ENCODE measurements at regions not wholly inside any gene's neighbourhood (a gene's known extent, or its start where the extent isn't known, plus 50 kb on each side); places are given as distances from the start of the nearest gene placed in this dataset.

DNA sequence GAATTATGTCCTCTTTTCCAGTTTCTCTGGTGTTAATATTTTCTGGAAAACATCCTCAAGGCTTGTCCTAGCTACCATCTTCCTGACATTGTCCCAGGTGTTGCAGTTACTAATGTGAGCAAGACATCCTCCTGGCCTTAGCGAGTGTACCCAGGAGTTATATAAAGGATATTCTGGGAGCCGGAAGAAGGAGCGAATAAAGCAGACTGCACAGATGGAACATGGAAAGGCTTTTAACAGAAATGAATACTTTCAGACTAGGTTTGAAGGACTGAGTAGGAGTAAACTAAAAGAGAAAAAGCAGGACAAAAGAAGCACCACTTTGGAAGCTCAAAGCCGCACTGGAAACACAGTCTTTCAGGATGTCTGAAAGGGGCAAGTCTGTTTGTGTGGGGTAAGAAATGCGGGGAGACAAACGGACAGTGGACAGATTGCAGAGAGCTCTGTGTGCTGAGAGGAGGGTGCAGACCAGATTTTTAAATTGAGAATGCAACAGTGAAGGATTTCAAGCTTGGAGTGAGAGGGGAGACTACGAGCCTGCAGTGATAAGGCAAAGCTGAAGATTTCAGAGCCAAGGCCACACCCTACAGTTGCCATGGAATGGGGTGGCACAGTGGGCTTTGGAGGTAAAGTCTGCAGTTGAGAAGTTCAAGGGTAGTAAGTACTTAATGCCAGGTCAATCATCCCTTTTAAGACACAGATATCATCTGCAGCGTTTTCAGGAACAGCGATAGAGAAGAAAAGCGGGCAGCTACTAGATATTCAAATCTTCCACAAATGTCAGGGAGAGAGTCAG is 94.1 kb upstream of the TAF11L2 start:
- Mint-ChIP-seq H3K27ac (no peak overlapping the region), H3K36me3 (ENCODE audit: low read depth) (no peaks in the 10 kb centered on the region), H3K4me3 (no peak overlapping the region), H3K4me1 (ENCODE audit: low read depth) (no peaks in the 10 kb centered on the region), H3K27me3 (no peaks in the 10 kb centered on the region), H3K9me3 (no peaks in the 10 kb centered on the region)
- TF ChIP-seq, protein P1, sequence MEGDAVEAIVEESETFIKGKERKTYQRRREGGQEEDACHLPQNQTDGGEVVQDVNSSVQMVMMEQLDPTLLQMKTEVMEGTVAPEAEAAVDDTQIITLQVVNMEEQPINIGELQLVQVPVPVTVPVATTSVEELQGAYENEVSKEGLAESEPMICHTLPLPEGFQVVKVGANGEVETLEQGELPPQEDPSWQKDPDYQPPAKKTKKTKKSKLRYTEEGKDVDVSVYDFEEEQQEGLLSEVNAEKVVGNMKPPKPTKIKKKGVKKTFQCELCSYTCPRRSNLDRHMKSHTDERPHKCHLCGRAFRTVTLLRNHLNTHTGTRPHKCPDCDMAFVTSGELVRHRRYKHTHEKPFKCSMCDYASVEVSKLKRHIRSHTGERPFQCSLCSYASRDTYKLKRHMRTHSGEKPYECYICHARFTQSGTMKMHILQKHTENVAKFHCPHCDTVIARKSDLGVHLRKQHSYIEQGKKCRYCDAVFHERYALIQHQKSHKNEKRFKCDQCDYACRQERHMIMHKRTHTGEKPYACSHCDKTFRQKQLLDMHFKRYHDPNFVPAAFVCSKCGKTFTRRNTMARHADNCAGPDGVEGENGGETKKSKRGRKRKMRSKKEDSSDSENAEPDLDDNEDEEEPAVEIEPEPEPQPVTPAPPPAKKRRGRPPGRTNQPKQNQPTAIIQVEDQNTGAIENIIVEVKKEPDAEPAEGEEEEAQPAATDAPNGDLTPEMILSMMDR (IDR thresholded peaks at IDR 0.05): no peak
- ChIA-PET CTCF (no interaction called here), POLR2A (no interaction called here)
- ATAC-seq: no peak
- intact Hi-C loops (cut with micrococcal nuclease): no loop called here
- no peak for DNase-seq

DNA sequence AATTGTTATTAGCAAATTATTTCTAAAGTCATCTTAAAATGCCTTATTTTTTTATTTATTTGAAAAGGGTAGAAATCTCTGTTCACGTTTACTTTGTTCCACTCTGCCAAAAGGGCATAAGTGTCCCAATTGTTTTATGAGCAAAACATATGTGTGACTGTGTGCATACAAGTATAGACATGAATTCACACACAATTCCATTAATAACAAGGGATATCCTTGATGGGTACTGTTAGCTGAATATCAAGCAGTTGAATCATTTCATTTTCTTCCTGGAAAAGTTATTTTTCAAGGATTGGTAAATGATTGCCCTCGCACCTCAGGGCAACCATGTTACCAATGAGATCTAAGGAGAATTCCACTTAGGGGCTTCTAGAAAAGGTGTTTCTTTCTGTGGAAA is 92.1 kb upstream of the TAF11L2 start:
- intact Hi-C loops (cut with micrococcal nuclease): no loop called here
- Mint-ChIP-seq H3K4me1 (ENCODE audit: low read depth) (no peaks in the 10 kb centered on the region), H3K27me3 (no peaks in the 10 kb centered on the region), H3K4me3 (no peak overlapping the region), H3K36me3 (ENCODE audit: low read depth) (no peaks in the 10 kb centered on the region), H3K9me3 (no peaks in the 10 kb centered on the region), H3K27ac (no peak overlapping the region)
- CTCF ChIA-PET: no interaction called here
- POLR2A ChIA-PET: no interaction called here
- no peak for ATAC-seq
- TF ChIP-seq, protein P1 (IDR thresholded peaks at IDR 0.05): no peak
- no peak for DNase-seq

DNA sequence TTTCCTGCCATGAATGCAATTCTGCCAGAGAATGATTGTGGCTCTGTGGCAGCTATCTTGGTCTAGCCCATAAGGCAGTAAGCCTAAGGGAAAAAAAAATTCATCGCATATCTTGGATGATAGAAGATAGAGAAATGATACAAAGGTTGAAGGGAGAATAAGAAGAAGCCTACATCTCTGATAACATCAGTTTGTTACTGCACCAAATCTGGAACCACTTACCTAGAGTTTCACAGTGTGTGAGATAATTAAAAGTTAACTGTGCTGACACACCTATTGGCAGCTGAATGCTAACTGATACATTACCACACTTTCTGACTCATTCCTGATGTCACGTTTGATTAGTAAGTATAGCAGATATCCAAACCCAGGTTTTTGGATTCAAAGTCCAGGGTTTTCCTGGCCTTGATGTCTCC is 91.6 kb upstream of the TAF11L2 start:
- ChIA-PET CTCF (no interaction called here), POLR2A (no interaction called here)
- Mint-ChIP-seq H3K36me3 (ENCODE audit: low read depth) (no peaks in the 10 kb centered on the region), H3K27ac (no peak overlapping the region), H3K27me3 (no peaks in the 10 kb centered on the region), H3K4me1 (ENCODE audit: low read depth) (no peaks in the 10 kb centered on the region), H3K4me3 (no peak overlapping the region), H3K9me3 (no peaks in the 10 kb centered on the region)
- DNase-seq (no peak), ATAC-seq (no peak)
- TF ChIP-seq, protein P1 (IDR thresholded peaks at IDR 0.05): no peak
- intact Hi-C loops (cut with micrococcal nuclease): no loop called here

DNA sequence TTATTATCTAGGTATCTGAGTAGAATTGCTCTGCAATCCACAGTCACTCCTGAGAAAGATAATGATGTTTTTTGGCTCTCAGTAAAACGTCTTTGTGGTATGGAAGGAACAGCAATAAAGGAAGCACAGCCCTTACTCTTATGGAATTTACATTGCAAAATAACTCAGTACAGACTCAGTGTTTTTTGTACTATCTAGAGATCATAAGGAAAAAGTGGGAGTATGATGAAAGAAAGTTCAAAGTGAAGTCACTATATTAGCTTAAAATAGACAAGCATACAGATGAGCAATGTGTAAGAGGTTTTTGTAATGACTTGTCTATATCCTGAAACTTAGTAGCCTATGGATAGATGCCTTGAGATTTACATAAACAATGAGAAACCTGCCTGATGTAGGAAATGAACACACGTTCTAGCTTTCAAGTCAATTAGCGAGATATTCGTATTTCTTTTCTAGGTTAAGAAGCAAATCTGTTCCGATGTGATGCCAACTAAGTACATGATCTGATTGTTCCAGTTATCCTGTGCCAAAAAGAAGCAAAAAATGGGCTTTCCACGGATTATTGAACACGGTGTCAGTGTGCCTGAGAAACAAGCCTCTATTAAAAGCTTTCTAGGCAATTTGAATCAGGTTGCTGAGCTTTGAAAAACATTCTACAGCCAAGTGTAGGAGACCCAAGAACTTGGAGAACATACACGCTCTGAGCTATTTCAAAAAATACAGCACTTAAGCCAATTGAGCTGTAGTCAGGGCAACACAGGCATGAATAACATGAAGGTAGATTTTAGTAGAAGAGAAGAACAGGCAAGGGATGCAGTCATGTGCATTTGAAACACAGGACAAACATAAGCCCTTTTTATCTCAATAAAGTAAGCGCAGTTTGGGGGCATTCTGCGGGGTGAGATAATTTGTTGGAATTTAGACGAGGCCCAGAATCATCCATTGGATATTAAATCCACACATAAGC is 86.3 kb upstream of the TAF11L2 start:
- Mint-ChIP-seq H3K4me3 (no peak overlapping the region), H3K9me3 (peaks cover 3% of the 10 kb centered on the region), H3K36me3 (ENCODE audit: low read depth) (no peaks in the 10 kb centered on the region), H3K27ac (no peak overlapping the region), H3K27me3 (no peaks in the 10 kb centered on the region), H3K4me1 (ENCODE audit: low read depth) (no peaks in the 10 kb centered on the region)
- ChIA-PET CTCF (no interaction called here), POLR2A (no interaction called here)
- ATAC-seq: no peak
- no peak for DNase-seq
- intact Hi-C loops (cut with micrococcal nuclease): no loop called here
- TF ChIP-seq, protein P1 (IDR thresholded peaks at IDR 0.05): no peak
